Endothelial cell of umbilical vein (primary cell): ENCODE measurements at regions not wholly inside any gene's neighbourhood (a gene's known extent, or its start where the extent isn't known, plus 50 kb on each side); places are given as distances from the start of the nearest gene placed in this dataset.

Source experiments
- BruUV-seq: library from RNA; stranded (reverse); fragments of 400-500 nt; replicated peaks from 2 replicates; lab custom pipeline; 2021; lab: Mats Ljungman, UMichigan
- CTCF ChIA-PET: fragments of 300-600, 350-600 bp; sonication (Branson Sonifier 250); formaldehyde crosslinking; loops from one replicate; lab custom pipeline; 2021; ENCODE audit warnings: antibody characterized with exemption, inconsistent platforms; lab: Charles Lee
- POLR2A ChIA-PET: fragments of 300-600, 350-600 bp; sonication (Branson Sonifier 250); formaldehyde crosslinking; loops from one replicate; lab custom pipeline; 2021; ENCODE audit warnings: antibody characterized with exemption, inconsistent platforms; lab: Charles Lee
- DNase-seq: peaks from one replicate; pipeline ENCODE4 v3.0.0-alpha.2; 2011; ENCODE audit warnings: low read depth, low spot score
- FAIRE-seq: peaks from 2 replicates; lab custom pipeline; 2011; peaks lifted over from hg19 to GRCh38; lab: Jason Lieb, UNC
- H2AFZ ChIP-seq: 2 replicates; pipeline ENCODE4 v1.6.0; 2012; ENCODE audit warnings: low read depth, low read length, control low read depth, inconsistent platforms
- H3K27ac ChIP-seq: 2 replicates; pipeline ENCODE4 v1.5.1; 2011; ENCODE audit warnings: low read depth, mild to moderate bottlenecking, control low read depth, low read length, moderate library complexity; ENCODE audit not compliant: insufficient read depth
- H3K27me3 ChIP-seq, 2 experiments: 2 replicates each; pipeline versions ENCODE4 v1.6.0 to v1.6.1; 2011; ENCODE audit warnings: low read length in 2 of 2, mixed read lengths in 1 of 2; ENCODE audit not compliant: control insufficient read depth in 2 of 2, insufficient read depth in 2 of 2
- H3K36me3 ChIP-seq, 2 experiments: 2 replicates in 1 of 2; 3 replicates in 1 of 2; pipeline ENCODE4 v1.5.1; 2011; ENCODE audit warnings: low read length in 2 of 2, mild to moderate bottlenecking in 1 of 2, moderate library complexity in 1 of 2; ENCODE audit not compliant: control insufficient read depth in 2 of 2, insufficient read depth in 2 of 2; ENCODE audit errors: extremely low read depth in 1 of 2
- H3K4me1 ChIP-seq: 3 replicates; pipeline ENCODE4 v1.5.1; 2011; ENCODE audit warnings: mild to moderate bottlenecking, low read length; ENCODE audit not compliant: control insufficient read depth, insufficient read depth; ENCODE audit errors: extremely low read depth
- H3K4me2 ChIP-seq: 2 replicates; pipeline ENCODE4 v1.6.1; 2011; ENCODE audit warnings: low read length, control low read depth, mixed read lengths; ENCODE audit not compliant: insufficient read depth
- H3K4me3 ChIP-seq, 3 experiments: fragments of 200-600 bp in 1 of 3; sonication (generic), shearing (Covaris generic) in 1 of 3; replicated peaks in 1 of 3; 2 replicates each; pipeline ENCODE4 v1.5.1; 2011 to 2016; ENCODE audit warnings: control low read depth in 3 of 3, low read length in 3 of 3, mild to moderate bottlenecking in 2 of 3, inconsistent platforms in 1 of 3, low read depth in 1 of 3, moderate library complexity in 1 of 3; ENCODE audit not compliant: insufficient read depth in 1 of 3
- H3K79me2 ChIP-seq: 2 replicates; pipeline ENCODE4 v1.6.0; 2012; ENCODE audit warnings: low read length, inconsistent platforms; ENCODE audit not compliant: control insufficient read depth, insufficient read depth
- H3K9ac ChIP-seq: replicated peaks from 2 replicates; pipeline ENCODE3; 2011; ENCODE audit warnings: low read length, control low read depth; ENCODE audit not compliant: insufficient read depth; ENCODE audit errors: extremely low read depth
- H3K9me1 ChIP-seq: replicated peaks from 3 replicates; pipeline ENCODE4 v1.6.0; 2011; ENCODE audit warnings: mild to moderate bottlenecking, low read length; ENCODE audit not compliant: control insufficient read depth, insufficient read depth; ENCODE audit errors: extremely low read depth
- H3K9me3 ChIP-seq: replicated peaks from 2 replicates; pipeline ENCODE4 v1.5.1; 2012; ENCODE audit warnings: low read length, inconsistent platforms; ENCODE audit not compliant: control insufficient read depth, insufficient read depth
- H4K20me1 ChIP-seq: replicated peaks from 2 replicates; pipeline ENCODE3; 2011; ENCODE audit warnings: mild to moderate bottlenecking, low read length; ENCODE audit not compliant: control insufficient read depth, insufficient read depth; ENCODE audit errors: extremely low read depth
- CTCF ChIP-seq, 2 donors: IDR thresholded peaks; 1 replicate in 1 of 2; 2 replicates in 1 of 2; pipeline ENCODE4 v1.5.1; 2011; ENCODE audit warnings: low read length in 2 of 2, mild to moderate bottlenecking in 2 of 2, moderate library complexity in 2 of 2, control low read depth in 1 of 2, inconsistent platforms in 1 of 2, low read depth in 1 of 2; ENCODE audit not compliant: insufficient read depth in 1 of 2; ENCODE audit errors: extremely low read depth in 1 of 2
- FOS ChIP-seq: IDR thresholded peaks from 2 replicates; pipeline ENCODE4 v1.6.1; 2011; ENCODE audit warnings: mild to moderate bottlenecking, low read length, moderate library complexity, borderline replicate concordance; ENCODE audit not compliant: insufficient read depth
- GATA2 ChIP-seq: IDR thresholded peaks from 2 replicates; pipeline ENCODE4 v1.7.0; 2011; ENCODE audit warnings: low read depth, mild to moderate bottlenecking, moderate library complexity, mixed read lengths, low read length; ENCODE audit not compliant: insufficient read length, insufficient read depth
- JUN ChIP-seq: IDR thresholded peaks from 2 replicates; pipeline ENCODE4 v1.6.1; 2011; ENCODE audit warnings: borderline replicate concordance, low read depth; ENCODE audit not compliant: insufficient read length, insufficient read depth
- MYC ChIP-seq: IDR thresholded peaks from one replicate; pipeline ENCODE4 v1.6.1; 2011; ENCODE audit warnings: mild to moderate bottlenecking, low read depth, low read length
- POLR2A ChIP-seq: IDR thresholded peaks from 2 replicates; pipeline ENCODE4 v1.6.1; 2012; ENCODE audit warnings: low read depth, mild to moderate bottlenecking, control low read depth, low read length
- POLR2AphosphoS5 ChIP-seq: IDR thresholded peaks from 2 replicates; pipeline ENCODE4 v1.6.1; 2012; ENCODE audit warnings: low read depth, mild to moderate bottlenecking, control low read depth, low read length, moderate library complexity; ENCODE audit not compliant: insufficient read depth
- dilution Hi-C: fragments of 300-500 bp; cut with MboI; formaldehyde crosslinking; loops from one replicate; pipeline ENCODE4 v1.15.0; 2019; ENCODE audit warnings: low sequenced_read_pairs; ENCODE audit not compliant: extremely low pct_ligation_motif_present
- intact Hi-C: fragments of 100-400 bp; cut with micrococcal nuclease; formaldehyde crosslinking; loops from one replicate; pipeline ENCODE4 v1.10.0; 2022
- TF ChIP-seq, protein P1 (sequence below): IDR thresholded peaks from 2 replicates; pipeline ENCODE4 v1.6.1; 2011; ENCODE audit not compliant: insufficient read depth, insufficient read length

- POLR2A ChIA-PET, result no interaction called here
- dilution Hi-C loops, result no loop called here
- H3K27ac ChIP-seq, result no peak overlapping the region
Measured at GRCh38 chr2:145584353-145584752, 1064.4 kb upstream of the ZEB2 start.

More at GRCh38 chr2:145584353-145584752, 1064.4 kb upstream of the ZEB2 start:
- Histone ChIP-seq H3K4me3 (no peak overlapping the region), H3K27me3 (no peaks in the 10 kb centered on the region), H3K4me2 (no peak overlapping the region), H3K9me3 (no peaks in the 10 kb centered on the region), H3K9me1 (no peaks in the 10 kb centered on the region), H4K20me1 (no peaks in the 10 kb centered on the region), H3K36me3 (no peaks in the 10 kb centered on the region), H3K9ac (no peak overlapping the region), H3K79me2 (no peaks in the 10 kb centered on the region), H3K4me1 (no peaks in the 10 kb centered on the region), H2AFZ (no peak overlapping the region)
- TF ChIP-seq POLR2A (no peak), JUN (no peak), GATA2 (no peak), POLR2AphosphoS5 (no peak), CTCF (IDR thresholded peaks at IDR 0.05; ENCODE audit: extremely low read depth in 1 of 2, insufficient read depth in 1 of 2, low read depth in 1 of 2, low read length in 2 of 2) (no peak), MYC (no peak), FOS (no peak)
- TF ChIP-seq, protein P1, sequence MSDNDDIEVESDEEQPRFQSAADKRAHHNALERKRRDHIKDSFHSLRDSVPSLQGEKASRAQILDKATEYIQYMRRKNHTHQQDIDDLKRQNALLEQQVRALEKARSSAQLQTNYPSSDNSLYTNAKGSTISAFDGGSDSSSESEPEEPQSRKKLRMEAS, result no peak
- FAIRE-seq (no peak), DNase-seq (no peak)
- no TSS peak for BruUV-seq
- CTCF ChIA-PET, result interaction anchor here (0.9 to 1.2 kb wide), 2 partner anchors 78 to 88 kb away, joined by 3 read pairs; no protein-coding TSS in a partner anchor
- intact Hi-C loops, result no loop called here
